Fibroblast of lung (primary cell): ENCODE measurements at regions not wholly inside any gene's neighbourhood (a gene's known extent, or its start where the extent isn't known, plus 50 kb on each side); places are given as distances from the start of the nearest gene placed in this dataset.

Experiments
- CTCF ChIP-seq, 2 donors: IDR thresholded peaks in 1 of 2; conservative IDR thresholded peaks in 1 of 2; 1 replicate in 1 of 2; 2 replicates in 1 of 2; pipeline ENCODE4 v1.5.1; 2011 to 2012; ENCODE audit warnings: low read length in 2 of 2, control low read depth in 1 of 2, inconsistent platforms in 1 of 2, low read depth in 1 of 2, mild to moderate bottlenecking in 1 of 2
- EZH2 ChIP-seq: IDR thresholded peaks from 2 replicates; pipeline ENCODE4 v1.5.1; 2012; ENCODE audit warnings: low read length, control low read depth, mild to moderate bottlenecking; ENCODE audit errors: missing control alignments

- TF ChIP-seq EZH2 = no peak
- TF ChIP-seq CTCF (conservative IDR thresholded peaks at IDR 0.05 in 1 of 2, IDR thresholded peaks at IDR 0.05 in 1 of 2; ENCODE audit: low read depth in 1 of 2, low read length in 2 of 2) = no peak
Observed at GRCh38 chr10:105973360-105973759, 1191.1 kb downstream of the SORCS1 start.
